C4-2B (cell line): ENCODE measurements at regions not wholly inside any gene's neighbourhood (a gene's known extent, or its start where the extent isn't known, plus 50 kb on each side); places are given as distances from the start of the nearest gene placed in this dataset.

Experiments used
- CTCF ChIP-seq: fragments of 450-650 bp; conservative IDR thresholded peaks from 2 replicates; pipeline ENCODE4 v1.5.1; 2017; ENCODE audit warnings: mild to moderate bottlenecking
- ZFX ChIP-seq: fragments of 450-650 bp; IDR thresholded peaks from 2 replicates; pipeline ENCODE4 v1.6.1; 2017

DNA sequence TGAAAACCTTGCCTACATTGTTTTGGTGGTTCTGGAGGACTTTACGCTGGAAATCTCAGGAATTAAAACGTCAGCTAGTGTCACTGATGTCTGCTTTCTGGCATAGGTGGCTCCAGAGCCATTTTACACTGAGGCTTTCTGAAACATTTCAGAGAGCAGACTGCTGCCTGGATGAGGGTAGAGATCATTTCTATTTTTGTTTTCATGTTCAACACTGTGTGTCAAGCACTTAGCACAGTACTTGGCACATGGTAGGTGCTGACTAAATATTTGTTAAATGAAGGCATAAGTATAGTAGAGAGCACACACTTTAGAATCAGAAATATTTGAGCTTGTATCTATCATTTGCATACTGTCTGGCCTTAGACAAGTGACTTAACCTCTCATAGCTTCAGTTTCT is 59.1 kb upstream of the FRY start:
- TF ChIP-seq CTCF = no peak
- no peak for TF ChIP-seq ZFX
